HEK293 (cell line): ENCODE measurements at regions not wholly inside any gene's neighbourhood (a gene's known extent, or its start where the extent isn't known, plus 50 kb on each side); places are given as distances from the start of the nearest gene placed in this dataset.
A peak's percentile ranks its signal among the peaks of the same experiment; 100 is the strongest.

Experiments used
- CTCF ChIA-PET: fragments of 350-600 bp; formaldehyde crosslinking; extraction: SDS; loops from one replicate; lab custom pipeline; 2021; ENCODE audit warnings: antibody characterized with exemption; lab: Yijun Ruan, JAX
- POLR2A ChIA-PET: fragments of 300-600 bp; formaldehyde crosslinking; extraction: SDS; loops from one replicate; lab custom pipeline; 2020; ENCODE audit warnings: antibody characterized with exemption, inconsistent platforms; lab: Yijun Ruan, JAX
- H3K27ac ChIP-seq: fragments of 200-500 bp; sonication (Bioruptor generic); 2 replicates; pipeline ENCODE4 v1.5.1; 2014; ENCODE audit warnings: low read depth, low read length, control low read depth, inconsistent platforms; ENCODE audit errors: extremely low read depth
- H3K36me3 ChIP-seq, 2 experiments: fragments of 200-500 bp in 1 of 2; sonication (Bioruptor generic) in 1 of 2; 1 replicate in 1 of 2; 2 replicates in 1 of 2; pipeline ENCODE4 v1.5.1; 2014 to 2017; ENCODE audit warnings: inconsistent platforms in 2 of 2, low read length in 2 of 2; ENCODE audit not compliant: control insufficient read depth in 2 of 2, insufficient read depth in 1 of 2
- H3K4me1 ChIP-seq: fragments of 200-500 bp; sonication (Bioruptor generic); 2 replicates; pipeline ENCODE4 v1.5.1; 2014; ENCODE audit warnings: mild to moderate bottlenecking, low read length, inconsistent platforms; ENCODE audit not compliant: control insufficient read depth, insufficient read depth
- H3K4me3 ChIP-seq: 2 replicates; pipeline ENCODE4 v1.5.1; 2011; ENCODE audit warnings: low read depth, mild to moderate bottlenecking, control low read depth, low read length, moderate library complexity
- H3K9me3 ChIP-seq: fragments of 200-500 bp; sonication (Bioruptor generic); 2 replicates; pipeline ENCODE4 v1.5.1; 2014; ENCODE audit warnings: low read depth, low read length, inconsistent platforms; ENCODE audit not compliant: control insufficient read depth, insufficient read depth
- FEZF1 ChIP-seq: fragments of 450-650 bp; formaldehyde crosslinking; IDR thresholded peaks from 2 replicates; pipeline ENCODE4 v1.5.1; 2016; ENCODE audit warnings: missing biosample characterization, missing genetic modification characterization
- GLI4 ChIP-seq: fragments of 450-650 bp; formaldehyde crosslinking; IDR thresholded peaks from 2 replicates; pipeline ENCODE4 v1.5.1; 2016; ENCODE audit warnings: missing biosample characterization, missing genetic modification characterization
- IKZF3 ChIP-seq: fragments of 450-650 bp; IDR thresholded peaks from 2 replicates; pipeline ENCODE4 v1.5.0; 2018; ENCODE audit warnings: missing biosample characterization, mild to moderate bottlenecking, missing genetic modification characterization, moderate library complexity
- KLF10 ChIP-seq: fragments of 450-650 bp; IDR thresholded peaks from 2 replicates; pipeline ENCODE4 v1.5.1; 2018; ENCODE audit warnings: missing biosample characterization, mild to moderate bottlenecking, missing genetic modification characterization
- KLF16 ChIP-seq: fragments of 450-650 bp; formaldehyde crosslinking; IDR thresholded peaks from 2 replicates; pipeline ENCODE4 v1.5.1; 2017; ENCODE audit warnings: missing biosample characterization, missing genetic modification characterization
- SETDB1 ChIP-seq: IDR thresholded peaks from one replicate; pipeline ENCODE4 v1.6.1; 2017; ENCODE audit warnings: mild to moderate bottlenecking, low read length, moderate library complexity, mixed read lengths; ENCODE audit not compliant: insufficient read length
- ZNF112 ChIP-seq: fragments of 450-650 bp; formaldehyde crosslinking; IDR thresholded peaks from 2 replicates; pipeline ENCODE4 v1.5.0; 2017; ENCODE audit warnings: missing biosample characterization, missing genetic modification characterization
- ZNF132 ChIP-seq: fragments of 450-650 bp; formaldehyde crosslinking; IDR thresholded peaks from 2 replicates; pipeline ENCODE4 v1.5.1; 2017; ENCODE audit warnings: missing biosample characterization, missing genetic modification characterization, borderline replicate concordance
- ZNF223 ChIP-seq: fragments of 450-650 bp; formaldehyde crosslinking; IDR thresholded peaks from 2 replicates; pipeline ENCODE4 v1.5.1; 2016; ENCODE audit warnings: missing biosample characterization, missing genetic modification characterization
- ZNF24 ChIP-seq: fragments of 450-650 bp; formaldehyde crosslinking; IDR thresholded peaks from 2 replicates; pipeline ENCODE4 v1.5.1; 2016; ENCODE audit warnings: missing biosample characterization, missing genetic modification characterization
- ZNF335 ChIP-seq: fragments of 450-650 bp; formaldehyde crosslinking; conservative IDR thresholded peaks from 2 replicates; pipeline ENCODE4 v1.5.1; 2016; ENCODE audit warnings: missing biosample characterization, missing genetic modification characterization
- ZNF350 ChIP-seq: fragments of 450-650 bp; formaldehyde crosslinking; IDR thresholded peaks from 2 replicates; pipeline ENCODE4 v1.5.0; 2017; ENCODE audit warnings: missing biosample characterization, mild to moderate bottlenecking, missing genetic modification characterization
- ZNF529 ChIP-seq: fragments of 450-650 bp; formaldehyde crosslinking; IDR thresholded peaks from 2 replicates; pipeline ENCODE4 v1.5.1; 2017; ENCODE audit warnings: missing genetic modification characterization, missing biosample characterization; ENCODE audit not compliant: insufficient replicate concordance
- ZNF585B ChIP-seq: fragments of 450-650 bp; formaldehyde crosslinking; IDR thresholded peaks from 2 replicates; pipeline ENCODE4 v1.5.1; 2016; ENCODE audit warnings: missing biosample characterization, missing genetic modification characterization
- ZNF600 ChIP-seq: fragments of 450-650 bp; formaldehyde crosslinking; IDR thresholded peaks from 2 replicates; pipeline ENCODE4 v1.5.1; 2016; ENCODE audit warnings: missing biosample characterization, missing genetic modification characterization
- ZNF610 ChIP-seq: fragments of 450-650 bp; formaldehyde crosslinking; IDR thresholded peaks from 2 replicates; pipeline ENCODE4 v1.5.1; 2016; ENCODE audit warnings: missing biosample characterization, missing genetic modification characterization, borderline replicate concordance
- ZNF626 ChIP-seq: fragments of 450-650 bp; sonication (Bioruptor Pico); formaldehyde crosslinking; IDR thresholded peaks from 2 replicates; pipeline ENCODE4 v1.5.1; 2018; ENCODE audit warnings: missing biosample characterization, missing genetic modification characterization, inconsistent platforms
- ZNF645 ChIP-seq: fragments of 450-650 bp; formaldehyde crosslinking; IDR thresholded peaks from 2 replicates; pipeline ENCODE4; 2016; ENCODE audit warnings: missing biosample characterization, missing genetic modification characterization
- ZNF776 ChIP-seq: fragments of 450-650 bp; formaldehyde crosslinking; IDR thresholded peaks from 2 replicates; pipeline ENCODE4 v1.5.0; 2017; ENCODE audit warnings: missing biosample characterization, missing genetic modification characterization, borderline replicate concordance
- TF ChIP-seq, protein P1 (sequence below): fragments of 450-650 bp; formaldehyde crosslinking; IDR thresholded peaks from 2 replicates; pipeline ENCODE4 v1.5.1; 2017; ENCODE audit warnings: missing biosample characterization, missing genetic modification characterization
- TF ChIP-seq, protein P2 (sequence below): fragments of 450-650 bp; formaldehyde crosslinking; IDR thresholded peaks from 2 replicates; pipeline ENCODE4 v1.5.1; 2016; ENCODE audit warnings: missing biosample characterization, missing genetic modification characterization
- TF ChIP-seq, protein P3 (sequence below): fragments of 450-650 bp; formaldehyde crosslinking; IDR thresholded peaks from 2 replicates; pipeline ENCODE4 v1.5.1; 2016; ENCODE audit warnings: missing biosample characterization, missing genetic modification characterization
- TF ChIP-seq, protein P4 (sequence below): fragments of 450-650 bp; formaldehyde crosslinking; IDR thresholded peaks from 2 replicates; pipeline ENCODE4 v1.5.1; 2017; ENCODE audit warnings: missing biosample characterization, mild to moderate bottlenecking, missing genetic modification characterization, moderate library complexity

- Histone ChIP-seq H3K9me3 (no peaks in the 10 kb centered on the region), H3K27ac (no peak overlapping the region), H3K4me3 (no peak overlapping the region), H3K36me3 (no peaks in the 10 kb centered on the region), H3K4me1 (no peaks in the 10 kb centered on the region; the same call in 1 of the 2 replicates)
- TF ChIP-seq ZNF223 (tag by site-specific recombination) (no peak), GLI4 (no peak), ZNF600 (no peak), IKZF3 (tag by site-specific recombination) (no peak), ZNF776 (tag by site-specific recombination) (no peak), ZNF645 (tag by site-specific recombination) (no peak), ZNF24 (tag by site-specific recombination) (no peak), ZNF112 (no peak), ZNF132 (no peak)
- TF ChIP-seq, protein P1, sequence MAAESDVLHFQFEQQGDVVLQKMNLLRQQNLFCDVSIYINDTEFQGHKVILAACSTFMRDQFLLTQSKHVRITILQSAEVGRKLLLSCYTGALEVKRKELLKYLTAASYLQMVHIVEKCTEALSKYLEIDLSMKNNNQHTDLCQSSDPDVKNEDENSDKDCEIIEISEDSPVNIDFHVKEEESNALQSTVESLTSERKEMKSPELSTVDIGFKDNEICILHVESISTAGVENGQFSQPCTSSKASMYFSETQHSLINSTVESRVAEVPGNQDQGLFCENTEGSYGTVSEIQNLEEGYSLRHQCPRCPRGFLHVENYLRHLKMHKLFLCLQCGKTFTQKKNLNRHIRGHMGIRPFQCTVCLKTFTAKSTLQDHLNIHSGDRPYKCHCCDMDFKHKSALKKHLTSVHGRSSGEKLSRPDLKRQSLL (tag by site-specific recombination) = no peak
- TF ChIP-seq, protein P2, sequence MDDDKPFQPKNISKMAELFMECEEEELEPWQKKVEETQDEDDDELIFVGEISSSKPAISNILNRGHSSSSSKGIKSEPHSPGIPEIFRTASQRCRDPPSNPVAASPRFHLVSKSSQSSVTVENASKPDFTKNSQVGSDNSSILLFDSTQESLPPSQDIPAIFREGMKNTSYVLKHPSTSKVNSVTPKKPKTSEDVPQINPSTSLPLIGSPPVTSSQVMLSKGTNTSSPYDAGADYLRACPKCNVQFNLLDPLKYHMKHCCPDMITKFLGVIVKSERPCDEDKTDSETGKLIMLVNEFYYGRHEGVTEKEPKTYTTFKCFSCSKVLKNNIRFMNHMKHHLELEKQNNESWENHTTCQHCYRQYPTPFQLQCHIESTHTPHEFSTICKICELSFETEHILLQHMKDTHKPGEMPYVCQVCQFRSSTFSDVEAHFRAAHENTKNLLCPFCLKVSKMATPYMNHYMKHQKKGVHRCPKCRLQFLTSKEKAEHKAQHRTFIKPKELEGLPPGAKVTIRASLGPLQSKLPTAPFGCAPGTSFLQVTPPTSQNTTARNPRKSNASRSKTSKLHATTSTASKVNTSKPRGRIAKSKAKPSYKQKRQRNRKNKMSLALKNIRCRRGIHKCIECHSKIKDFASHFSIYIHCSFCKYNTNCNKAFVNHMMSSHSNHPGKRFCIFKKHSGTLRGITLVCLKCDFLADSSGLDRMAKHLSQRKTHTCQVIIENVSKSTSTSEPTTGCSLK (tag by site-specific recombination) = no peak
- POLR2A ChIA-PET = no interaction called here
- CTCF ChIA-PET = interaction anchor here (0.6 to 1.3 kb wide), 3 partner anchors 167 to 1421 kb away, joined by 3 to 7 read pairs (median 4); no protein-coding TSS in a partner anchor
Observed at GRCh38 chr6:113691260-113691656, 165.9 kb upstream of the MARCKS start.

GRCh38 chr6:113693851-113694250 is 163.3 kb upstream of the MARCKS start:
- Histone ChIP-seq H3K4me1 (no peaks in the 10 kb centered on the region; the same call in 1 of the 2 replicates), H3K36me3 (no peaks in the 10 kb centered on the region), H3K9me3 (no peaks in the 10 kb centered on the region), H3K4me3 (no peak overlapping the region), H3K27ac (no peak overlapping the region)
- ChIA-PET CTCF (interaction anchor here (0.7 to 1.0 kb wide), 2 partner anchors 165 to 281 kb away, joined by 3 to 4 read pairs; no protein-coding TSS in a partner anchor), POLR2A (no interaction called here)
- TF ChIP-seq ZNF350 (0 out of 2 replicates have a peak, but pooled peaks have one; percentile 3), KLF10 (no peak), ZNF529 (tag by site-specific recombination) (no peak), ZNF610 (tag by site-specific recombination) (no peak), FEZF1 (tag by site-specific recombination) (no peak), KLF16 (tag by site-specific recombination) (no peak), SETDB1 (no peak), ZNF585B (no peak), ZNF335 (0 out of 2 replicates have a peak, but pooled peaks have one; percentile 36), ZNF626 (tag by site-specific recombination) (no peak)
- TF ChIP-seq, protein P3, sequence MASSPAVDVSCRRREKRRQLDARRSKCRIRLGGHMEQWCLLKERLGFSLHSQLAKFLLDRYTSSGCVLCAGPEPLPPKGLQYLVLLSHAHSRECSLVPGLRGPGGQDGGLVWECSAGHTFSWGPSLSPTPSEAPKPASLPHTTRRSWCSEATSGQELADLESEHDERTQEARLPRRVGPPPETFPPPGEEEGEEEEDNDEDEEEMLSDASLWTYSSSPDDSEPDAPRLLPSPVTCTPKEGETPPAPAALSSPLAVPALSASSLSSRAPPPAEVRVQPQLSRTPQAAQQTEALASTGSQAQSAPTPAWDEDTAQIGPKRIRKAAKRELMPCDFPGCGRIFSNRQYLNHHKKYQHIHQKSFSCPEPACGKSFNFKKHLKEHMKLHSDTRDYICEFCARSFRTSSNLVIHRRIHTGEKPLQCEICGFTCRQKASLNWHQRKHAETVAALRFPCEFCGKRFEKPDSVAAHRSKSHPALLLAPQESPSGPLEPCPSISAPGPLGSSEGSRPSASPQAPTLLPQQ (tag by site-specific recombination) = no peak
- TF ChIP-seq, protein P2 (tag by site-specific recombination) = no peak
- TF ChIP-seq, protein P4, sequence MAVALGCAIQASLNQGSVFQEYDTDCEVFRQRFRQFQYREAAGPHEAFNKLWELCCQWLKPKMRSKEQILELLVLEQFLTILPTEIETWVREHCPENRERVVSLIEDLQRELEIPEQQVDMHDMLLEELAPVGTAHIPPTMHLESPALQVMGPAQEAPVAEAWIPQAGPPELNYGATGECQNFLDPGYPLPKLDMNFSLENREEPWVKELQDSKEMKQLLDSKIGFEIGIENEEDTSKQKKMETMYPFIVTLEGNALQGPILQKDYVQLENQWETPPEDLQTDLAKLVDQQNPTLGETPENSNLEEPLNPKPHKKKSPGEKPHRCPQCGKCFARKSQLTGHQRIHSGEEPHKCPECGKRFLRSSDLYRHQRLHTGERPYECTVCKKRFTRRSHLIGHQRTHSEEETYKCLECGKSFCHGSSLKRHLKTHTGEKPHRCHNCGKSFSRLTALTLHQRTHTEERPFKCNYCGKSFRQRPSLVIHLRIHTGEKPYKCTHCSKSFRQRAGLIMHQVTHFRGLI (tag by site-specific recombination) = no peak
